GM19395 (cell line): ENCODE measurements at regions not wholly inside any gene's neighbourhood (a gene's known extent, or its start where the extent isn't known, plus 50 kb on each side); places are given as distances from the start of the nearest gene placed in this dataset.

Experiments
- ATAC-seq: cut with Tn5 transposase; IDR thresholded peaks from one replicate; pipeline ENCODE4 v1.9.1; 2021; ENCODE audit warnings: mild to moderate bottlenecking, moderate library complexity; ENCODE audit not compliant: unreplicated experiment

DNA sequence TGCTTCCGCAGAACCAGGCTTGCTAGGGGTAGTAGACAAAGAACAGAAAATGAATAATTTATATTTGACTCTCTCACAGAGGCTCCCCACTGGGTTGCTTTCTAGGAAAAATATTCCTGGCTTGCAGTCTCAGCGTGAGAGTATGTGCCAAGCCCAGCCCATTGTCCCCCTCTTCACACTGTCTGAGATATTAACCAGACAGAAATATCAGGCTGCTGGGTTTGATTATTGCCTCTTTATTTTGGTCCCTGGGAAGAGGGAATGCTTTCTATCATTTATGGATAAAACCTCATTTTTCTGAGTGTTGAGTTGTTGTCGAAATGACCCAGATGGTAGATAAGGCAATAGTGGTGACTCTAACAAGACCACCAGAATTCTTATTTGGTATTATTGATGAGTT is 367.9 kb downstream of the METTL15 start:
- ATAC-seq, result no peak

DNA sequence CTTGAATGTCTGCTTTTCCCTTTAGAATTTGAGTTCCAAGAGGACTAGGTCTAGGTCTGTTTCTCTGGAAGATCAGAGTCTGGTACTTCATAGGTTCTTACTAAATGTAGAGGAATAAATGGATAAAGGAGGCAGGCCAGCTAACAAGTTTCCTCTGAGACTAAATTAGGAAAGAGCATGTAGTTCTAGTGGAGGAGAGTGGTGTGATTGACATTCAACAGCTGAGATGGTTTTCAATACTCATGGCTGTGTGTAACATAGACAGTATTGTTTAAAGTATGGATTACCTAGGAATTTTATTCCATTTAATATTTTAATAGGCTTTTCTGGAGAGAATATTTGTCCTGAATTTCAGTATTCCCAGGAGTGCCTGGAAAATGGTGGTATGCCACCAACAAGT is 364.7 kb downstream of the METTL15 start:
- no peak for ATAC-seq

DNA sequence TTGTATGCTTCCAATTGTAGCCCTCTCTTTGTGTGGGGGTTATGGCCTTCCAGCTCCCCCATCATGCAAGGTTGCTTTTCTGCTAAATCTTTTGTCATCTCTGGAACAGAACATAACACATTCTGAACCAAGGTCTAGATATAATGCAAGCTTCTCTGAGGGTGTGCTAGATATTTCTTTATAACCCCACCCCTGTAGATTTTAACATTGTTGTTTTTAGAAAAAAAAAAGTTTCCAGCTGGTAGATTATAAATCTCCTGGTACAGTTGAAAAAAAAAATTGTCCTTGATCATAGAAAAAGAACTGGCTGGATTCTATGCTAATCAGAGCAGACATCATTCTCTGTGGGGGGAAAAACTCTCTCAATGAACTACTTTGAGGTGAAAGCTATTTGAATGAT is 363.3 kb downstream of the METTL15 start:
- no peak for ATAC-seq

DNA sequence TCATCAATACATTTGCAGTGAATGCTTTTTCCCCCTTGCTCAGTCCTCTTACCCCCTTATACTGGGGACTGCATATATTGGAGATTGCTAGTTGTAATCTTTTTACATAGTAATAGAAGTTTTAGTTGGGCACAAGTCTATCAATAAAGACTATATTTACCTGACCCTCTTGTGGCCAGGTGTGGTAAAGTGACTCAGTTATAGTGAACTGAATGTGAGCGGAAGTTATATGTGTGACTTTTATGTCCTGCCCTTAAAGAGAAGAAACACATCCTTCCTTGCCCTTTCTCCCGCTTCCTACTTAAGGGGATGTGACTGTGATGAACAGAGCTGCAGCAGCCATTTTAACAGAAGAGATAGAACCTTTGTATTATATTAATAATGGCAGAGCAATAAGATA is 362.0 kb downstream of the METTL15 start:
- ATAC-seq, result no peak

DNA sequence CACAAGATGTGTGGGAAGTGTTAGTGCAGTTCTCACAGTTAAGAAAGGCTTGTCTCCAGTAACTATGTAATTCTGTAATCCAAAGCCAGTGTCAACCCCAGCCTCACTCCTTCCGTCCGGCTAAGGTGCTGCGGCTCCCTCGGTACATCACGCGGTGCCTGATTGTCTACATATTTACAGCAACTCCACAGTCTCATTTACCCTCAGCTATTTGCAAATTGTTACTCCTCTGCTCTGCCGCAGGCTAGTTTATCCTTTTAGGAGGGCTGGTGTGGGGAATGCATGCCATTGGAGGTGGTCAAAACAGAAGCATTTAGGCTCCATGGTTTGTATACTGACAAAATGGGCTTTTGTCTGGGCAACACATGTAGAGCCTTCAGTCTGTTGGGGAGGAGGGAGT is 358.3 kb downstream of the METTL15 start:
- ATAC-seq, result no peak

DNA sequence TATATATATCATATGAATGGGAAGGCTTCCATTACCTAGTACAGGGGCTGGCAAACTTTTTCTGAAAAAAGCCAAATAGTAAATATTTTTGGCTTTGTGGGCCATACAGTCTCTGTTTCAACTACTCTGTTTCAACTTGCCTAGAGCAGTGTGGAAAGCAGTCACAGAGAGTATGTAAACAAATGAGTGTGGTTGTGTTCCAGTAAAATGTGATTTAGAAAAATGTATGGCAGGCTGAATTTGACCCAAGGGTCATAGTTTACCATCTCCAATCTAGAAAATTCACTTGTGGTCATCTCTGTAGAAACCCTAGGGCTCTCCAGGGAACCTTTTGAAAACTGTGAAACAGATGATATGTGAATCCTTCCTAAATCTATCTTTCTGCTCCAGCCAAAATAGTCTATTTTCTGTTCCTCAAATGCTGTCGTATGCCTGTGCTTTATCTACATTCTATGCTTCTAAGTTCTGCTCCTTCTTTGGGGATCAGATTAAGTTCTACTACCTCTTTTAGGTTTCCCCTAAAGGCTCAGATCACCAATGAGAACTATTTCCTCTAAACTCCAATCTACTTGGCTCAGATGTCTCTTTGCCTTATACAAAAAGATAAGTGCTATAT is 356.2 kb downstream of the METTL15 start:
- peak; percentile 63 for ATAC-seq

DNA sequence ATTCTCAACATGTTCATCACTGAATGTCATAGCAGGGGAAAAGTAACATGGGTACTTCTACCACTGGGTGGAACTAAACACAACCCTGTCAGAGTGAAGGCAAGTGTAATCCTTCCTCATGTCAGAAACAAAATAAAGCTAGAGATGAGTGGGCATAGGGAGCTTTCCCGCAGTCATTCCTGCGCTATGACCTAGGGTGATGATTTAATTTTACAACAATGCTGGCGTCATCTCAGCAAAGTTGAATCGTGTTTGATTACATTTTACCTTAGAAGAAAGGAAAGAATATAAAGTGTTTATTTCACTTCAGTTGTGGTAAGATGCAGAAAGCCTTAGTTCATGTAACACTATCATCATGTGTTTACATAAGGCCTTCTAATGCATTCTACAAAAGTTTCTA is 355.6 kb downstream of the METTL15 start:
- ATAC-seq, result no peak

DNA sequence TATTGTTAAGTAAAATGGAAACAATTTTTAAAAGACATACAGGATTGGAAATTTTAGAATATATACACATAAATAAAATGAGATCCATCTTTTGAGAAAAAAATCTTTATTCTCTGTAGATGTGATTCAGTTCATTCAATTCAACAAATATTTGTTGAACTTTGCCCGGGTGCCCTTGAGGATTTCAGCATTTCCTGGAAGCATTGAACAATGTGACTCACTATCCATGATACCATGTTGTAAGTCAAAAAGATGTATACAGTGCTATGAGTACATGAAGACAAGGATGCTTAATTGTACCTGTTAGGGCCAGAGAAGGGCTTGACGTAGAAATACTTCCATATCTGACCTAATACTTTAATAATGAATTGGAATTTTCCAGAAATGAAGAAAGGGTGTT is 353.7 kb downstream of the METTL15 start:
- ATAC-seq, result no peak

DNA sequence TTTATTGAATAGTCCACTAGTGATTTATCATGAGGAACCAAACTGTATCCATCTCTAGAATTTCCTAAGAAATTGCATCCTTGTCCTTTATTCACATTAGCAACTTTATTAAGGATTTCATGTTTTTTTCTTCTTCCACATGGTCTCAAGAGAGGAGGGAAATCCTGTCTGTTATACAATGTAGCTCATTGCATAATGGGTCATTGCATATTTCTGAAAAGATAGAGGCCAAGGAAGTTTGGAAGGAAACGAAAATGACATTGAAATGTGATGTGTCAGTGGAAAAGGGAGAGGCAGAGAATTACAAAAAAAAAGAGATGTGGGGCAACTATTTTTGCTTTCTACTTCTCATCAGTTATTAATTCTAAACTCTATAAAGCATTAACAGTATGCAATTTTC is 353.1 kb downstream of the METTL15 start:
- ATAC-seq, result no peak

DNA sequence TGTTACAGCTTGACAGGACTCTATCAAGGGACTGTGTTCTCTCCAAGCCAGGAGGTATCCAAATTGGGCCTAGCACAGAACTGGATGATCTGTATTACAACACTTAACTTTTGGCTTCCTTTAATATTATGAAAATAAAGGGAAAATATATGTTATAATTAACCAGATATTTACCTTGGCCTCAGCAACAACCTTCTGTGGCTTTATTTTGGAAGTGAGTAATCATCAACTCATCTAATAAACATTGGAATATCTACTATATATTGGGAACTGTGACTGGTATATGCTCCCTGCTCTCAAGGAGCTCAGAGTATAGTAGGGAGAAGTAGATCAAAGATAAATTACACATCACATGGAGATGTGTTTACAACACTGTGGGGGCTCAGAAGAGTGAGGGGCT is 352.2 kb downstream of the METTL15 start:
- ATAC-seq, result no peak

DNA sequence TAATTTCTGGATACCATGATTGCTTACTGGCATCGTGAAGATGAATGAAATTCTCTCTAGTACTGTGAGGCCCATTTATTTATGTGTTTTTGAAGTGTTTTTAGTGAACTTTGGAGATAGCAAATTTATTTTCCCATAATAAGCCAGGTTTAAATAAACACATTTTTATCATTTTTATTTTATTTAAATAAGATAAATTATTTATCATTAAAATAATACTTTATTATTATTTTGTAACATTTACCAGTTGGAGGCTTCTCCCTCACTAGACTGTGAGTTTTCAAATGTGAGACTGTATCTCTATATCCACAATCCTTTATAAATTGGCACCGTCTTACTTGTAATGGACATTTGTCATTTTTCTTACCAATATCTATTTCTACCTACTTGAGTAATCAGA is 351.7 kb downstream of the METTL15 start:
- ATAC-seq, result no peak

DNA sequence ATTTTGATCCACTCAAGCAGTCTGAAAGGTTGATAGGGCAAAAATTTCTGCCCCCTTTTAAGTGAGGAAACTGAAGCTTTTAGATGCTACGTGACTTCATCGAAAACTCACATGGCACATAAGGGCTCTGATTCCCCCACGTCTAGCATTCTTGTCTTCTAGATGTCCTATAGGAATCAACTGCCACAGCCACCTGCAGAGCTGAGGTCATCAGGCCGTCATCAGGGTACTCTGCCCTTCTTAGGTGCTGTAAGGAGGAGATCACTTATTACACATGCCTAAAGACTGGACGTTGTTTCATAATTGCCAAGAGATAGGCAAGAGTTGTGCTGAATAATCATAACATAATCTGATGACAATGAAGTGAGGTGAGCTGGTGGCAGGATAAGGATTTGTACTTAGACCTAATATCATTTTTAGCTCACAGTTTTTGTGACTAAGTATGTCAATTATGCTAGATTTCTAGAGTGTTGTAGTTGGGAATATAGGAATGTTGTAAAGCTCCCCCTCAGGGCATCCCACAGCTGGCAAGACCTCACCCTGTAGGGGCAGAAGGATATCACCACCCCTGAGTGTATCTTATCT is 349.4 kb downstream of the METTL15 start:
- ATAC-seq, result no peak

DNA sequence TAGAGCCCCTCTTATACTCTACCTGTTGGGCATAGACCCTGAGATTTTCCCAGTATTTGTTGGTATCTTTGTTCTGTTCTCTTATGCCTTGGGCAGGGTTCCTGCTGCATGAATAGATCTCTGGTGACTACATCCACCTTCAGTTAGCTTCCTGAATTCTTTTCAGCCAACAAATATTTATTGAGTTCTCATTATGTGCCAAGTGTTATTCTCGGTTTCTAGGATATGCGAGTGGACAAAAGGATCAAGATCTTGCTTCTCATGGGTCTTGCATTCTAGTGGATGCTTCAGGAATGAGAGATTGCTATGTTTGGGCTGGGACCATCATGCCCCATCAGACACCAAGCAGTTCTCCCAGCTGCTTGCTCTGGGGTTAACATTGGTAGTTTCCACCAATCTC is 340.0 kb downstream of the METTL15 start:
- ATAC-seq, result no peak

DNA sequence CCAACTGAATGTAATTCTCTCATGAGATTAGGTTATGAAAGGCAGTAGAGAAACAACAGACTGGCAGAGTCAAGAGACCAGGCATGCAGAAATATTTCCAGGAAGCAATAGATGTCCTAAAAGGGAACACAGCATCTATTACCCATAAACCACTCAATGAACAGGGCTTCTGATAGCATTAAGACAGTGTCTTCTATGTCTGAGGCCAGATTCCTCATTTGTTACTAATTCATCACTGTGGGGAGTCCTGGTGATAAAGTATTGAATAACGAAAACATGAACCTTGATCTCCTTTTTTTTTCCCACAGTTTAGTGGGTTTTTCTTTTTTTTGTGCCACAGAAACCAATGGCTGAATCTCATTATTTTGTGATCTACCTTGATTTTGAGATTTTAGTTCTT is 339.0 kb downstream of the METTL15 start:
- ATAC-seq, result no peak

DNA sequence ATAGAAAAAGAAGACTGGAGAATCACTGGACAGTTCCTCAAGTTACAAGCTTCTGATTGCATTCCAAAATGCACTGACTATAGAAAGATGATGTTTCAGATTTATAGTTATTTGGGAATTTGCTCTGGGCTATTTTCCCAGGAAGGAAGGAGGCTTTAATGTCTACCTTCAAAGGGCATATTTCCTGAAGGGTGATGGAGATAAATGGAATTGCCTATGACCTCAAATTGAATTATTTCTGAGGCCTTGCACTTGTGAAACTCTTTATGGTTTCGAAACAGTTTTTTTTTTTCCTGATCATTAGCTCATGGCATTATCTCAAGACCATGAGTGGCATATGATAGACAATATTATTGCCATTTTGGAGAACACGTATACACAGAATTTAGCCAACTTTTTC is 333.9 kb downstream of the METTL15 start:
- no peak for ATAC-seq

DNA sequence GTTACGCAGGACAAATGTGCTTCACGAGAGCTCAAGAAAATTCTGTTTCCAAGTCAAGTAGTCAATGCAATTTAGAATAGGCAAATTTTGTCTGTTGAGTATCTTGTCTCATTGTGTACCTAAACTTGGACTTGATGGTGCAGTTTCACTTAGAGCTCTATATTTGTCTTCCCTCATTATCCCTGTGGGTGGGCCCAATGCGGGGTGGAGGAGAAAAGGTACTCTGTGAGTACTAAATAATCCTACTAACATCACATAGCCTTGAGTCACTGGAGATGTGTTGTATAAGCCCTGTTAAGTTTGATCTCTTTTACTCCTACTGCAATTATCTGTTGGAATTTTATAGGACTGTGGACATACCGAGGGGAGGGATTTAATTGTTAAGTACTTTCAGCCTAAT is 331.2 kb downstream of the METTL15 start:
- no peak for ATAC-seq

DNA sequence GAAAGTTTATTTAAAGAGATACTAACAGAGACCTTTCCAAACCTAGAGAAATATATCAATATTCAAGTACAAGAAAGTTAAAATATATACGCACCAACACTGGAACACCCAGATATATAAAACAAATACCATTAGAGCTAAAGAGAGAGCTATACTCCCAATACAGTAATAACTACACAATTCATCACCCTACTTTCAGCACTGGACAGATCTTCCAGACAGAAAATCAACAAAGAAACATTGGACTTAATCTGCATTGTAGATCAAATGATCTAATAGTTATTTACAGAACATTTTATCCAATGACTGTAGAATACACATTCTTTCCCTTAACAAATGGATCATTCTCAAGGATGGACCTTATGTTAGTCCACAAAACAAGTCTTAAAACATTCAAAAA is 311.9 kb downstream of the METTL15 start:
- ATAC-seq, result no peak

DNA sequence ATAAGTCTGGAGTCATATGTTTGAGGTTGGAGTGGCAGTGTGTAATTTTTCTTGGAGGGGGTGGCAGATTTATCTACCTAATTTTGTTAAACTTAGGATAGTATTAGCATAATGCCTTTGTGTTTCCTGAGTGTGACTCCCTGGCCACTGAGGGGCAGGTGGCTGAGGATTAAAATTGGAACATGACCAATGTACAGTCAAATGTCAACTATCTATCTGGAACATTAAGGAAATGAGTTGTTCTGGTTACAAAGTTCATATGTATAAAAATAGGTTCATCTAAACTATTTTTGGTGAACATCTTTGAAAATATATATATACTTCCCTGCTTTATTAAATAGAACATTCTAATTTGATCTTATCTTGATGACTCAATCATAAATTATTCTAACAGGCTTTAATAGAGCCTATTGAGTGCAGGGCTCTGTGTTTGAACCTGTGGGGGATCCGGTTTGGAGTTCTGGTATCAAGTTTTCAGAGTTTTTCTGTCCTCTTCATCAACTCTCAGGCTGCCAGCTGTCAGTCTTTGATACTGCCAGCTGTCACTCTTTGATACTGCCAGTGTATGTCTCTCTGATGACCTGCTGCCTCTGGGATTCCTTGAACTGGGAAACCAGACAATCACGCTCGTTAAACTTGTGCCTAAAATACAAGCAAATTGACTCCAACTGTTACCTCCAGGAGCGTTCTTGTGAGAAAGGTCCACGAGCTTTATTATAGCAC is 309.6 kb downstream of the METTL15 start:
- ATAC-seq, result no peak

DNA sequence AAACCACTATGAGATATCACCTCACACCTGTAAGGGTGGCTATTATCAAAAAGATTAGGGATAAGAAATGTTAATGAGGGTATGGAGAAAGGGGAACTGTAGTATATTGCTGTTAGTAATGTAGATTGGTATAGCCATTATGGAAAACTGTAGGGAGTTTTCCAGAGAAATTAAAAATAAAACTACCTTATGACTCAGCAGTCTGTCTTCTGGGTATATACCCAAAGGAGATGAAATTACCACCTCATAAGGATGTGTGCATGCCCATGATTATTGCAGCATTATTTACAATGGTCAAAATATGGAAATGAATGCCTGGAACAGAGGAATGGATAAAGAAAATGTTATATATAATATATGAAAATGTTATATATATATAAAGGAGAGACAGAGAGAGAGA is 303.8 kb downstream of the METTL15 start:
- no peak for ATAC-seq

DNA sequence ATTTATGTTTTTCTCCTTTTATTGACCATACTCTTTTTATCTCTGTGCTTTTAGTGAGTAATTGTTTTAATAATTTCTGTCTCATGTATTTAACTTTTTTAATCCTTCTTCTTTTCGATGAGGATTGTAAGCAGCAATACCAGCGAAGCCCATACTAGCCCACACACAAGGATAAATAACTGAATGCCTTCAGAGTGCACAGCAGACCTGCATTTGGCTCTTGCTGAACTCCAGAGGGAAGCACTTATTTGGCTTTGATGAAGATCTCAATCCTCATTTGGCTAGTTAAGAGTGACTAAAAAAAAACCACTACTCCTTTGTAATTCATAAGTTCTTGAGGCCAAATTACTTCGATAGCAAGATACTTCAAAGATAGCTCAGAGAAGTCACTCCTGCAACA is 293.3 kb downstream of the METTL15 start:
- ATAC-seq, result no peak

DNA sequence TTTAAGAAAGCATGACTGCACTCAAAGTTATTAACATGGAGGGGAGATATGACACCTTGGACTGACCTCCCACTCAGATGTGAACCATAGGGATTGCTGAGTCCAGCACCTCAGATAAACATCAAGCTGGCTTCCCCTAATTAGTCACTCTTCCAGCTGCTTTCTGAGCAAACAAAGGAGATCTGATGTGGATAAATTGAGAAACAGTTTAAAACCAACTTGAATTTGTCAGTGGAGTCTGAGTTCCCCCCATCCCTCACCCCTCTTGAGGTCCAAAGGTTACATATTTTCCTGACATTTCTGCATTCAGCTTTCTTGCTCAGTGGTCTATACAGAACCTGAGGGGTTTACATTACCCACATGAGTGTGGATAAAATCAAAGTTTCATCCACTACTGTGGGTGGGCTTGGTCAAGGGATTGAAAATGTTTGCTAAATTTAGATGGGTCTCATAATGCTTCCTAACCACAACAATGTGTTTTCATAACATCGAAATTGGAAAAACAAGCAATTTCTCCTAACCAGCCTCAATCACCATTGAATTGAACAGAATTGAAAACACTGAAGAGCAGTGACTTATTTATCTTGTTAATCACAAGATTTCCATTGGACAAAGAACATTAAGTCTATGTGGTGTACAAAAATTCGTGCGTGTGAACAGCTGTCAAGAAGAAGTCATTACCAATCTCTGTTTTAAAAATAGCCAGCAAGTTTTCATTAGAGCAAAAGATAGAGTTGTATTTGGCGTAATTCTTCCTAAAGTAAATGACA is 292.3 kb downstream of the METTL15 start:
- ATAC-seq, result no peak

DNA sequence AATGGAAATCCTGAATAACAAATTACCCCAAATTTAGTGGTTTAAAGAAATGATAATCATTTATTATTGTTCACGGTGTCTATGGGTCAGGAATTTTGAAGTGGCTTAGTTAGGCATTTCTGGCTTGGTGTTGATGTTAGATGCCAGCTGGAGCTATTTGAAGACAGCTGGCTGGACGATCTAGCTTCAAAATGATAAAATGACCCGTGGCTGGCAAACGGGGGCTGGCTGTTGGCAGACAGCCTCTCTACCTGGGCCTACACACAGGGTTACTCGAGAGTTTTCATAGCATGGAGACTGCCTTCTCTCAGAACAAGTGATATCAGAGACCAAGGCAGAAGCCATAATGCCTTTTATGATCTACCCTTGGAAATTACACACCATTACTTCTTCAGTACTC is 285.2 kb downstream of the METTL15 start:
- ATAC-seq, result no peak
